Ishikawa (cell line): ENCODE measurements at regions not wholly inside any gene's neighbourhood (a gene's known extent, or its start where the extent isn't known, plus 50 kb on each side); places are given as distances from the start of the nearest gene placed in this dataset.

ENCODE experiments used
- EP300 ChIP-seq: IDR thresholded peaks from 2 replicates; pipeline ENCODE4 v1.6.1; 2012; ENCODE audit warnings: borderline replicate concordance
- TAF1 ChIP-seq: IDR thresholded peaks from 2 replicates; pipeline ENCODE4 v1.6.1; 2012; ENCODE audit warnings: low read depth, mild to moderate bottlenecking

GRCh38 chr3:118607915-118608820, 426.5 kb downstream of the IGSF11 start:
- TF ChIP-seq EP300 = no peak
- TF ChIP-seq TAF1 = no peak
